Middle frontal gyrus (tissue), 1 donor: ENCODE measurements at regions not wholly inside any gene's neighbourhood (a gene's known extent, or its start where the extent isn't known, plus 50 kb on each side); places are given as distances from the start of the nearest gene placed in this dataset.
"Not testable (repeated sequence)": the region's sequence is repeated elsewhere in the genome, so short reads cannot be mapped to it uniquely, and the experiment has no call there.

Experiments used
- DNase-seq: peaks from one replicate; pipeline ENCODE4 v3.0.0-alpha.2; 2015; ENCODE audit warnings: low spot score; ENCODE audit errors: extremely low spot score

- DNase-seq, result not testable (repeated sequence)
These were observed 115.1 kb downstream of the YIPF5 start for GRCh38 chr5:144055391-144055790.

GRCh38 chr5:144060091-144060490, 110.4 kb downstream of the YIPF5 start:
- not testable (repeated sequence) for DNase-seq

GRCh38 chr5:144060598-144060997, 109.9 kb downstream of the YIPF5 start:
- no peak for DNase-seq

GRCh38 chr5:144065786-144066185, 104.7 kb downstream of the YIPF5 start:
- no peak for DNase-seq

- DNase-seq, result no peak
These were observed 97.9 kb downstream of the YIPF5 start for GRCh38 chr5:144072518-144072927.

- no peak for DNase-seq
These were observed 93.9 kb downstream of the YIPF5 start for GRCh38 chr5:144076521-144077083.

GRCh38 chr5:144083185-144083584, 87.3 kb downstream of the YIPF5 start:
- no peak for DNase-seq

- DNase-seq, result no peak
These were observed 85.5 kb downstream of the YIPF5 start for GRCh38 chr5:144084971-144085370.

GRCh38 chr5:144085381-144085780, 85.1 kb downstream of the YIPF5 start:
- DNase-seq, result no peak

- no peak for DNase-seq
These were observed 84.2 kb downstream of the YIPF5 start for GRCh38 chr5:144086295-144086694.

- DNase-seq, result no peak
These were observed 82.9 kb downstream of the YIPF5 start for GRCh38 chr5:144087576-144087975.

- no peak for DNase-seq
These were observed 82.0 kb downstream of the YIPF5 start for GRCh38 chr5:144088206-144089064.

GRCh38 chr5:144089401-144090021, 80.9 kb downstream of the YIPF5 start:
- DNase-seq, result no peak

GRCh38 chr5:144092508-144092907, 78.0 kb downstream of the YIPF5 start:
- DNase-seq, result no peak

- no peak for DNase-seq
These were observed 77.1 kb downstream of the YIPF5 start for GRCh38 chr5:144093400-144093799.

- DNase-seq, result no peak
These were observed 76.6 kb downstream of the YIPF5 start for GRCh38 chr5:144093868-144094267.

GRCh38 chr5:144100702-144101101, 69.8 kb downstream of the YIPF5 start:
- no peak for DNase-seq

- DNase-seq, result no peak
These were observed 68.8 kb downstream of the YIPF5 start for GRCh38 chr5:144101616-144102015.

- DNase-seq, result no peak
These were observed 68.1 kb downstream of the YIPF5 start for GRCh38 chr5:144102361-144102760.

- DNase-seq, result no peak
These were observed 67.5 kb downstream of the YIPF5 start for GRCh38 chr5:144102979-144103378.

- no peak for DNase-seq
These were observed 66.6 kb downstream of the YIPF5 start for GRCh38 chr5:144103611-144104485.
